GM20000 (cell line): ENCODE measurements at regions not wholly inside any gene's neighbourhood (a gene's known extent, or its start where the extent isn't known, plus 50 kb on each side); places are given as distances from the start of the nearest gene placed in this dataset.

ENCODE experiments used
- DNase-seq: peaks from one replicate; pipeline ENCODE4 v3.0.0; 2012; ENCODE audit warnings: low spot score
- CTCF ChIP-seq: IDR thresholded peaks from 2 replicates; pipeline ENCODE4 v1.5.1; 2012; ENCODE audit warnings: mild to moderate bottlenecking, control low read depth; ENCODE audit errors: extremely low read depth, missing control alignments

DNA sequence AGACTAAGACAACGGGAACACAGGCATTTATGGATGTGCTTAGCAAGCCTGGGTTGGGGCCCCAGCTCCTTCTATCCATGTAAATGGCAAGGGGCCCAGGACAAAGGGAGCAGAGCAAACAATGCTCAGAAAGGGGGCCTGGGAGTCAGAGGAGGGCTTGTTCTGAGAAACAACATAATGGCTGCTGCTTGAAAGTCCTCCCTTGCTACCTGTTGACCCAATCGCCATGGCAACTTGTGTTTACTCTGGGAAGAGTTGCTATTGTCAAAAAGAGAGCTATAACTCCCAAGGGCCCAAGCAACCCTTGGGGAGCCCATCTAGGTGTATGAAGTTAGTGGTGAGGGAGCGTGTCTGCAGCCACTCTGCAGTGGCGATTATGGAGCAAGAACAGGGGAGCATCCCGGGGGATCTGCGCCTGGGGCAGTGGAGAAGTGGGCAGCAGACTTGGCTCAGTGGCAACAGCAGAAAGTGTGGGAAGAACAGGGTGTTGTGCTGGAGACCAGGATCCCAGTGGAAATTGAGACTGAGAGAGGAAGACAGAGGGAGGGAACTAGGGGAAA, 118.7 kb upstream of the NLRP1 start:
- DNase-seq = no peak
- no peak for TF ChIP-seq CTCF

DNA sequence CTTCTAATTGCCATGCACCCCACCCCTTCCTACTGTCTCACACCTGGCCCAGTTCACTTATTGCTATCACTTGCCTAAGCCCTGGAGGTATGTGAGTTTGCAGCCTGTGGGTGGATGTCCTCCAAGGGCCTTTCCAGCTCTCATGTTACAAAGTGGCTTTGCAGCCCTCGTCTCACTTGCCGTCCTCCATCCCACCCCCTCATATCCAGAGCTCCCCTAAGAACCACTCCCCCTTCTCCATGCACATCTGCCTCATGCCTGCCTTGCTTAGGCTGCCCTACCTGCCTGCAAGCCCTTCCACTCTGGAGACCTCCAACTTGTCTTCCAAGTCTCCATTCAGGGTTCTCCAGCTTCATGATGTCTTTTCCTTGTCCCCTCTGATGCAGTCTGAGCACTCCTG, 119.4 kb upstream of the NLRP1 start:
- TF ChIP-seq CTCF = no peak
- DNase-seq = no peak

GRCh38 chr17:5705081-5705875, 121.0 kb upstream of the NLRP1 start:
- TF ChIP-seq CTCF = peak; percentile 31
- DNase-seq = peak; percentile 32

DNA sequence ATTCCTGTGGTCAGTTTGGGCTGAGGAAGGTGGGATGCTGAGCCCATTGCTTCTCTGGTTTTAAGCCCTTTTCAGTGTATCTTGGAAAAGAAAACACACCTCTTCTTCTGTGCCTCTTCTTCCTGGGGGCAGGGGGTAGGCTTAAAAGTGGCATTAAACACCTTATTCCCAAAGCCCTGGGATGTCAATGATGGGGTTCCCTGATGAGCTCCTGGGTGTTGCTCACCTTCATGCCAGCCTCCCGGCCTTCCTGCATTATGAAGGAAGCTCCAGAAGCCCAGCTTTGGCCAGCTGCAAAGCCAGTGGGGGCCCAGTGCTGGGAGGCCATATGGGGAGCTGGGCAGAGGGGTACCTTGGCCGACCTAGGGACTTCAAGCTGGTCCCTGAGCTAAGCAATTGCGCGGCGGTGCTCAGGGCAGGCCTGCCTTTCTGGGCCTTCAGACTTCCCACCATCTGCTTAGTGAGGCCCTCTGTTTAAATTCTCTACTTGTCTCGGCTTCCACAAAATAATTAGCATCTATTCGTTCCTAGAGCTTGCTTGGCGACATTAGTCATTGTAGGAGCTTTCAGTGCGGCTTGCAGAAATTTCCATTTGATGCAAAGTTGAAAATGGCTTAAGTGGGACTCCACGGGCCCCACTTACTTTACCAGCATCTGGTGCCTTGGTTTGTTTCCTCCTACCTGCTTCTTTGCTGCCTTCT, 121.7 kb upstream of the NLRP1 start:
- TF ChIP-seq CTCF = no peak
- DNase-seq = no peak

- peak; percentile 73 for DNase-seq
- peak; percentile 79 for TF ChIP-seq CTCF
Observed at GRCh38 chr17:5706577-5707210, 122.4 kb upstream of the NLRP1 start.

- no peak for TF ChIP-seq CTCF
- DNase-seq = no peak
Observed at GRCh38 chr17:5707482-5707881, 123.2 kb upstream of the NLRP1 start.

- no peak for TF ChIP-seq CTCF
- no peak for DNase-seq
Observed at GRCh38 chr17:5708344-5708743, 124.0 kb upstream of the NLRP1 start.
